ENCODE measurements at regions not wholly inside any gene's neighbourhood (a gene's known extent, or its start where the extent isn't known, plus 50 kb on each side); places are given as distances from the start of the nearest gene placed in this dataset.
A peak's percentile ranks its signal among the peaks of the same experiment; 100 is the strongest.

DNA sequence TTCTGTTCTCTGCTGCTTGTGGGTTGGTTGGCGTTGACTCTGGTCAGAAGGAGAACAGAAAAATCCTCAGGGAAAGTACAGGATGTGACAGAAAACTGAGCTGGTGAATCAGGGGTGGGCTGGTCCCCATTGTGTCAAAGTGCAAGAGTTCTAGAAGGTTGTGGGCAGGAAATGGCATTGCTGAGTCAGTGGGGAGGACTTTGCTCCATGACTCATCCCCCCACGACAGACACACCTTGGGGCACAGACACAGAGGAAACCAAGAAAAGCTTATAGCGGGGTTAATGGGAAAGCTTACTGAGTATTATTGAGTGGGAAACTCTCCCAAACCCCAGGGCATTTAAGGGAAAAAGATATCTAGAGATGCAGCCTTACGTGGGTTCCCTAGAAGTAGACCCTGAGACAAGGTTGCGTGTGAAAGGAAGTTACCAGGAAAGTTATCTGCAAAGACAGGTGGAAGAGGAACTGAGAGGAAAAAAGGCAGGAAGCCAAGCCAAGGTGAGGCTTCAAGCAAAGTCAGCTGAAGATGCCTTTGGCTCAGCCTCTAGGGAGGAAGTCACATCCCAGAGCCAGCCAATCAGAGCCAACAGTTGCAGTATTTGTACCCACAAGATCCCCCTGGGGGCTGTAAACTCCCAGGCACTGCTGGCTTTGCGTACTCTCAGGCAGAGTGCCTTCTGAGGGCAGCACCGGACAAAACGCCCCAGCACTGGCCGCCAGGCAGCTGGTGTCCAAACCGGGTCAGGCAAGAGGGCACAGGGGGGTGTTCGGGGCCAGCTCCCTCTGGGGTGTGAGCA, 86.4 kb downstream of the FOXL1 start:
- peak; percentile 79 for DNase-seq

DNA sequence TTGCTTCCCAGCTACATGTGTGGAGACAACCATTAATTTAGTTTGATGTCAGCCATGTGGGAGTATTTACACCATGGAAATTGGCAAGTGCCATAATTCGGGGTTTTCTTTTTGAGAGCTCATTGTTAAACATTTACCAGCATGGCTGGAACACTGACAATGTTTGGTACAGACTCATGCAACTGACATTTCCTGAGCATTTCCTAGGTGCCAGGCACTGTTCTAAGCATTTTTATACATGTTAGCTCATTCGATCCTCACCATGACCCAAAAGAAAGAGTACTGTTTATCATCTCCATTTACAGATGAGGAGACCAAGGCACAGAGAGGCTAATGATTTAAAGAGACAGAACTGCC, 86.9 kb downstream of the FOXL1 start:
- DNase-seq = no peak

DNA sequence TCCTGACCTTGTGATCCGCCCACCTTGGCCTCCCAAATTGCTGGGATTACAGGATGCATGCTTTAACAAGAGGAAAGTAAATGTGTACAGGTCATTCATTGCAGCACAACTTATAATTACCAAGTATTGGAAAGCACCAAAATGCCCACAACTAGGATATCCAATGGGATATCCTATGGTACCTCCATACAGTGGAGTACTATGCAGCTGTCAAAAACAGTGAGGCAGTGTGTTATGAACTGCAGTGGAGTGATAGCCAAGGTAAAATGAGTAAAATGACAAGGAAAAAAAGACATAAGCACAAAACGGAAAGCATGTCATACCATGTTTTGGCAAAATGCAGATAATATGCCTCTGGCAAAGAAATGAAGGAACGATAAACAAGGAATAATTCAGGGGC, 87.6 kb downstream of the FOXL1 start:
- no peak for DNase-seq

DNA sequence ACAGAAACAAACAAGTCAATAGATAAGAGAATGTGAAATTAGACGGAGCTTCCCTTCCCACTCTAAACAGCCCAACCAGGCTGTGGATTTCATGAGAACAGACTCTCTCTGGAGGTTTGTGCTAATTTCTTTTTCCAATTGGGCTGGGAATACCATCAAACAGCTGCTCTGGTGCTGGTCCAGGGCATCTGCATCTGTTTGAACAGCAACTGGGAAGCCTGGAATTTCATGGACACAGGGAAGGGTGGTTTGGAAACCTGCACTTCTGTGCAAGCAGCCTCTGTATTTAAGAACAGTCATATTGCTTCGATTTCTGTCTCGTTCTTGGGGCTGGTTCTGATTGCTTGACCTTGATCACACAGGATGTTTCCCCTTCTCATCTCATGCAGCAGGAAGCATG, 88.7 kb downstream of the FOXL1 start:
- no peak for DNase-seq

DNA sequence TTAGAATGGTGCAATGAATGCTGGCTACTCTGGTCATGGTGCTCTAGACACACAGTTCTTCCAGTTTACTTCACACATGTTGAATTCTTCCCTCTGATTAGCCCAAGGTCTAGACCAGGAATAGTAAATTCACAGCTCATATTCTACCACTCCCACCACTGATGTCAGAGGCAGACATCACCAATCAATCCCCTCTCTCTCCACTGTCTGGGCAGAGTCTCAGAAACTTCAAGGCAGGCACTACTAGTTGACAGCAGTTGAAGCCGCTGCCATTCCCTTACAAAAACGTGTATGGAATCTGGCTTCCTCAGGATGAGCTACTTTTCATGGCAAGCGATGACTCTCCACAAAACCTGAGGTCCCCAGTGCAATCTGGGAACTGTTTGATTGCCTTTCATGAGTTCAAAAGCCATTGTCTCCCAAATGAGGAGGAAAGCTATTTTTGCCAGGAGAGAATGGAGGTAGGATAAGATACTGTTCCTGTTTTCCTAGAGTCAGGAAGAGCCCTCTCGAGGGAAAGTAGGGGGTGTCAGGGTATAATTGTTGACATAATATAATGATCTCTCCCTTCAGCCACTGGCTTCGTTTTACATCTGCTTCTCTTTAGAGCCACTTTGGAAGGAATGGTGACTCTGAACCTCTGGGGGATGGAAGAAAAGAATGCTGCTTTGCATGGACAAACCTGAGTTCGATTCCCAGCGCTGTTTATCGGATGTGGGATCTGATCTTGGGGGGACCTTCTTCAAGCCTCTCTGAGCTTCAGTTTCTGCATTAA, 90.0 kb downstream of the FOXL1 start:
- no peak for DNase-seq

DNA sequence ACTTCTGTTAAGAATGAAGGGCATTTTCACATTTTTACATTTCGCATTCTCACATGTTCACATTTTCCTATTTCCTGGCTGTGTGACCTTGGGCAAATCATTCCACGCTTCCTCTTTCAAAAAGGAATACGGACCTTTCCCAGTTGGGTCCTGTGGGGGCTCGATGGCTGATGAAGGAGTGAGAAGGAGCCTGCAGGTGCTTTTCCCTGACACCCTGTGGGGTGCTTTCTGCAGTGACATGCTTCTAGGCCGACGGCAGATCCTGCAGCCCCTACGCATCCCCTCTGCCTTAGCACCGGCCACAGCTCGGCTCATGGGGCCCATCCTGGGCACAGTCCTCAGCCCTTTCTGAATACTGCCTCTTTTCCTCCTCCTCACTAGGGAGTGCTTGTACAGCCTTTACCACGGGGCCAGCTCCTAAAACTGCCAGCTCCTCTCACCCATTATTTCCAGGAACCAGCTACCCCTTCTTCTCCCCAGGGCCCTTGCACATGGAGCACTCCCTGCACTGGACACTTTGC, 91.0 kb downstream of the FOXL1 start:
- no peak for DNase-seq

DNA sequence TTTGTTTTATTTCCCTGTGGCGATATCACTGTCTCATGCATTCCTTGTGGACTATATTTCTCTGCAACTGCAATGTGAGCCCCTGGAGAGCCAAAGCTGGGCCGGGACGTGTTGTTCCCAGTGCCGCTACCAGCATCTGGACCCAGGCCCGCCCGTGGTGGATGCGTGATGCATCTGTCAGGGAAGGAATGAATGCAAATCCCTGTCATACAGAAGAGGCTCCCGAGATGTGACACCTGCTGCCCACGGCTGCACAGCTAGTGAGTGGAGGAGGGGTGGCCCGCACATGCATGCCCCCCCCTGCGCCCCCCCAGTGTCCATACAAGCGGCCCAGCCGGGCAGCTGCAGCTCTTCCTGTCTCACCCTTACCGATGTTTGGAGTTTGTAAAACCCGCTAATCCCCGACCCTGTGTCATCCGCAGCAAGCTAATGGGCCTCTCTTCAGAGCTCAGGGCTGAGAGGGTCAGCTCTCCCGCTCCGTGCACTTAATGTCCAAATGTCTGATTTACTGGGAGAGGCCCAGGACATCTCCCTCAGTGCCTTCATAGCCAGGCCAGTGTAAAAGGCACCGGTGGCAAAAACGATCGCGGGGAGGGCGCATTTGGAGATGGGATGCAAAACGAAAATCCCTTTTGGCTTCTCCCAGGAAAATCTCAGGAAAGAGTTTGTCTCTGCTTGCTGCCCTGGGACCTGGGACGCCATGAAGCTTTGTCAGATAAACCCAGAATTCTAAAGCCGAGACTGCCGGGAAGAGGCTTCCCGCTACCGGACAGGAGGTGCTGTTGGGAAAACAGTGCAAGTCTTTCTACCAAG, 91.8 kb downstream of the FOXL1 start:
- DNase-seq = no peak

DNA sequence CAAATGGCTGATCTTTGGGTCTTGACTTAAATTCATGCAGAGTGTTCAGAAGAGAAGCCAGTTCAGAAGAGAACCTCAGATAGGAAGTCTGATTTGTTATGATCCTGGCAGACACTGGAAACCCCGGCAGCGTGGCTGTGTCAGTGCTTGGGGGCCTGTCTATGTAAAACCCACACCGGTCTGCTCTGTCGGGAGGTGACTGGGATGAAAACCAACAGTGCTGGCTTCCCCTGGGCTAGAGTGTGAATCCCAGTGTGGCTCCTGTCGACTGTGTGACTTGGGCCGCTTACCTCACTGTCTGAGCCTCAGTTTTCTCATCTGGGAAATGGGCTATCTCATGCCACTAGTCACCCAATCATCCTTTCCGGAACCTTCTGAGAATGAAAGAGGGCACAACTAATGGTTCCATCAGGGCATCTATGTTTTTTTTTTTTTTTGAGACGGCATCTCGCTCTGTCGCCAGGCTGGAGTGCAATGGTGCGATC, 92.4 kb downstream of the FOXL1 start:
- no peak for DNase-seq

DNA sequence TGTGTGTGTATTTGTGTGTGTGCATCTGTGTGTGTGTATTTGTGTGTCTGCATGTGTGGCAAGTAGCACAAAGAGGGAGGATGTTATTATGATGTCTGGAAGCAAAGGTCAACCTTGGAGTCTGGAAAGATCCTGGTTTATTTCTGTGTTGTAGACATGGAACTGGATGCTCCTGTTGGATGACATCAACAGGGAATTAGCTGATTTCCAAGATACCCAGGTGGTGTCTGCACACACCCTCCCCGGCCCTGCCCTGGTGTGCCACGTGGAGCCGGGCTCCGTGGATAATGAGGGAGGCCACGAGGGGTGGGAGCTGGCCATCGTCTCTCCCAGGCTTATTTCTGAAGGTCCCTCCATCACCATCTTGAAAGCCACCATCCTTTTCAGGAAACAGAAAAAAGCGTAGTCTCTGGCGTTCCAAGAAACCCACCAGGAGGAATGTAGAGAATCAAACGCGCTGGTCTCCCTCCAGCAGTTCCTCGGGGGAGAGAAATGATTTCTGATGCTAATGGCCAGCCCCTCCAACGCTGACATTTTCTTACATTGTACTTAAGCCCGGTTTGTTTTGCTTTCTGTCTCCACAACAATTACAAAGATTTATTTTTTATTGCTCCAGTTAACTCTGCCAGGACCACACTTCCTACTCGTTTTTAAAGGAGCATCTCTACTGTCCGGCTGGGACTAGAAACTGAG, 93.3 kb downstream of the FOXL1 start:
- no peak for DNase-seq

DNA sequence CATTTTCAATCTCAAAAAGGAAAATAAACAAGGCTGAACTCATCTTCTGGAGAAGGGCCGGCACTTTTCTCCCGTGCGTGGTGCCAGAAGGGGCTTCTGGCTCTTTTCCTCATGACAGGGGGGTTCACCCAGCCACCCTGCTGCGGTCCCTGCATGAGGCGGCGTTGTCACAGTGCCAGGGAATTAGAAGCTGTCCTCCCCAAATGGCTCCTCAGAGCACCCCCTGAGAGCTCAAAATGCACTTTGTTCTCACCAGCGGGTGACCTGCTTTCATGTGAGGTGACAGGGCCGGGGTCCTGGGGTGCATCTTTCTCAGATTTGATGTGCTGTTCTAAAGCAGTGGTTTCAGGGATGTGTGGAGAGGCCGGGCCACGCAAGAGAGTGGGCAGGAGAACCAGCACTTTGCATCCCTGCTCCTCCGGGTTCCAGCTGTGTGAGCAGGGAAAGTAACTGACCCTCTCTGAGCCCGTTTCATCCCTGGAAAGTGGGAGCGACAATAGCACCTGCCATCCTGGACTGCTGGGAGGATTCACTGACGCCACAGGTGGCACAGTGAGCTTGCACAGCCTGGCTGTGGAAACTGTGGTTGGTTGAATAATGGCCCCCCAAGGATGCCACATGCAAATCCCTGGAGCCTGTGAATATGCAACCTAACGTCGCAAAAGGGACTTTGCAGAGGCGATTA, 94.0 kb downstream of the FOXL1 start:
- DNase-seq = no peak

DNA sequence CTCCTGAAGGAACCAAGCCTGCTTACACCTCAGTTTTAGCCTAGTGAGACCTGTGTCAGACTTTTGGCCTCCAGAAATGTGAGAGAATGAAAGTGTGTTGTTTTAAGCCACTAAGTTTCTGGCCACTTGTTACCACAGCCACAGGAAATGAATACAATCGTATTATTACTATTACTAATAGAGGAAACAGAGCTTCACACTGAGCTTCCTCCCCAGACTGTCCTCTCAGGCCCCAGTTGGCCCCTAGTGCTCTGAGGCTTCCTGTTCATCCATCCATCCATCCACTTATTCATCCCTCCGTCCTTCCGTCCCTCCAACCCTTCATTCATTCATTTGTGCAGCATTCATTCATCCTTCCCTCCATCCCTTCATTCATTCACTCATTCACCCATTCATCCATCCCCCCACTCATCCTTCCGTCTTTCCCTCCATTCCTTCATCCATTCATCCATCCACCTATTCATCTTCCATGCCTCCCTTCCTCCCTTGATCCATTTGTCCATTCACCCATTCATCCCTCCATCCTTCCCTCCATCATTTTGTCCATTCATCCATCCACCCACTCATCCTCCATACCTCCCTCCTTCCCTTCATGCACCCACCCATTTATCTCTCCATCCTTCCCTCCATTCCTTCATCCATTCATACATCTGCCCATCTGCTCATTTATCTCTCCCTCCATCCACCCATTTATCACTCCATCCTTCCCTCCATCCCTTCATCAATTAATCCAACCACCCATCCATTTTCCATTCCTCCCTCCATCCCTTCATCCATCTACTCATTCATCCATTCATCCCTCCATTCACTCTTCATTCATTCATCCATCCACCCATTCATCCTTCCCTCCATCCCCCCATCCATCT, 95.0 kb downstream of the FOXL1 start:
- DNase-seq = no peak

DNA sequence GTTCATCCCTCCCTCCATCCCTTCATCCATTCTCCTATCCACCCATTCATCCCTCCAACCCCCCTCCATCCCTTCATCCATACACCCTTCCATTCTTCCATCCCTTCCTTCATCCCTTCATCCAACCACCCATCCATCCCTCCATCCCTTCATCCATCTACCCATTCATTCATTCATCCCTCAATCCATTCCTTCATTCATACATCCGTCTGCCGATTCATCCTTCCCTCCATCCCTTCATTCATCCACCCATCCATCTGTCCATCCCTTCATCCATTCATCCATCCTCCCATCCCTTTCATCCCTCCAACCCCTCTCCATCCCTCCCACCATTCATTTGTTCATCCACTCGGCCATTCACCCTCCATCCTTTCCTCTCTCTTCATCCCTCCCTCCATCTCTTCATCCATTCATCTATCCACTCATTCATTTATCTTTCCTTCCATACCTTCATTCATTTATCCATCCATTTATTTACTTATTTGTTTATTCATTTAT, 95.7 kb downstream of the FOXL1 start:
- no peak for DNase-seq

DNA sequence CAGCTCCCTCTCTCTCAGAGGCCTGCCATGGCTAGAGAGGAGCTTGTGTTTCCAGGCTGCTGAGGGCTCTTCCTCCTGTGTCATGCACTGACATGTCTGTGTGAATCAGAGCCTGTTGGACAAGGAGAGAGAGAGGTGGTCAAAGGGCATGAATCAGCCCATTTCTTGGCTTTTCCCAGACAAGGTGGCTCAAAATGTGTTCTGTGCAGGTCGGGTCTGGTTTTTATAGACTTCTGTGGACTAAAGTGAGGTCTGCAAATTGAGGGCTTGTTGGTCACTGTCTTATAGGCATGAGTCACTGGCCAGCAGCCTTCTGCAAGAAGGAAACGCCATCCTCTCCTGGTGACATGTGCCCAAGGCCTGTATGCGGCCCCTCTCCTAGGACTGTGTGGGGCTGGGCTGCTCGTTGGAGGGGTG, 97.9 kb downstream of the FOXL1 start:
- DNase-seq = peak; percentile 25

DNA sequence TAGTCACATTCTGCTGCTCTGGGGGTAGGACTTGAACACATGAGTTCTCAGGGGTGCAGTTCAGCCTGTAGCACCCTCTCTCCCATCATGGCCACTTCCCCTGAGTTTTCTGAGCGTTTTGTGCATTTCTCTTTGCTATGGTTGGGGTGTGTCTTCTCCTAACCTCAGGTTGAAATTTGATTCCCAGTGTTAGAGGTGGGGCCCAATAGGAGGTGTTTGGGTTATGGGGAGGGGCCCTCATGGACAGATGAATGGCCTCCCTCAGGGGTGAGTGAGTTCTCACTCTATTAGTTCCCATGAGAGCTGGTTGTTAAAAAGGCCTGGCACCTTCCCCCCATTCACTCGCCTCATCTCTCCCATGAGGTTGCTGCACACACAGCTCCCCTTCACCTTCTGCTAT, 101.1 kb downstream of the FOXL1 start:
- DNase-seq = no peak

DNA sequence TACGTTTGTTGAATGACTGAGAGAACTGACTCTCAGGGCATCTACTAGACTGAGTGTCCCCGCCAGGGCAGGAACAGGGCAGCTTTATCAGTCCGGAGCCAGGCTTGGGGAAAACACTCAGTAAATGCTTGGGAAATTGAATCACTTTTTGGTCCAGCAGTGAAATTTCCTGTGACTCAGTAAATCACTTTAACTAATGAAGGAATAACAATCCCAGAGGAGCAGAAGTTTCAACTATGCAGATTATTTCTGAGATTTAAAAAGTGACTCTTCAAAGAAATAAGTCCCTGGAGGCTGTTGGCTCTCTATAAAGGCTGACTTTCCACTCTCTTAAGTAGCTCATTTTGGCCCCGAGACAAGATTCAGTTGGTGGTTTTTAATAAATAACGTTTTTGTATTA, 101.8 kb downstream of the FOXL1 start:
- DNase-seq = peak; percentile 54

DNA sequence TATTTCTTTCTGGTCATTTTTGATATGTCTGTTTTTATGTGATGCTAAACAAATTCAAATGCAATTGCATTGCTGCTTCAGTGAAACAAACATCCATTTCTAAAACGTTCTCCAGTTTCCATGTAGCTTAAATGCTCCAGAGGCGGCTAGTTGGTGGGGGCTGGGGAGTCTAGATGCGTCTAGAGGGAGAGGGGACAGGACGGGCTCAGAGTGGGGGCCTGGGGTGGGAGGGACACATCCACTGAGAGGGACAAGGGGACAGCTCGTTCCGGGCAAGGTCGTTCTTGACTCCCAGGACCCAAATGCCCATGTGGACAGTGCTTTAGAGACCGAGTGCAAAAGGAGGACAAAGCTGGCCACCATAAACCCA, 102.3 kb downstream of the FOXL1 start:
- no peak for DNase-seq

DNA sequence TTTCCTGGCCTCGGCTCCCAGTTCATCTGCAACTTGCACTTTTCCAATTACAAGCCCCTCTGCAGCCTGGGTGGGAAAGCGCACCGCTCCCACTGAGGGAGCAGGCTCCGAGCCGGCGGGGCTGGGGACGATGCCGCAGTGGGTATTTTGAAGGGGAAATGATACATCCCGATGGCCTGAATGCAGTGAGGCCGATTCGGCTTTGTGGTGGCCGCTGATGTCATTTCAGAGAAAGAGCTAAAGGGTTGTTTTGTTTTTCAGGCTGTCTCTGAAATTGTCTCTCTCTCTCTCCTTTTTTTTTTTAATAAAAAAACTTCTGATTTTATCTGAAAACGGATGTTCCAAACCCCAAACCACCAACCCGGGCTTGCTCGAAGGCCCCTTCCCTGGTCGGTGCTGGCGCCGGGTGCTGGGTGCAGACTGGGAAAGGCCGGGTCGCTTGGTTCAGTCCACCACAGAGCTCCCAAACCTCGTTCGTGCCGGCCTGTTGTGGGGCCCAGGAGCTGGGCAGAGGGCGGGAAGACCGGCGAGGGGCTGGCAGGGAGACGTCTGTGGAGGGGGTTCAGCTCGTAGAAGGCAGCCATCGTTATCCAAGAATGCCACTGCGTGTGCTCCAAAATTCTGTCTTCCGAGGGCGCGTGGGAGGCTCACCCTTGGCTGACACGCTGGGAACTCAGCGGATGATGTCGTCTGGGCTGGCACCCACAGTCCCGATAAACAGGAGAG, 102.8 kb downstream of the FOXL1 start:
- no peak for DNase-seq

DNA sequence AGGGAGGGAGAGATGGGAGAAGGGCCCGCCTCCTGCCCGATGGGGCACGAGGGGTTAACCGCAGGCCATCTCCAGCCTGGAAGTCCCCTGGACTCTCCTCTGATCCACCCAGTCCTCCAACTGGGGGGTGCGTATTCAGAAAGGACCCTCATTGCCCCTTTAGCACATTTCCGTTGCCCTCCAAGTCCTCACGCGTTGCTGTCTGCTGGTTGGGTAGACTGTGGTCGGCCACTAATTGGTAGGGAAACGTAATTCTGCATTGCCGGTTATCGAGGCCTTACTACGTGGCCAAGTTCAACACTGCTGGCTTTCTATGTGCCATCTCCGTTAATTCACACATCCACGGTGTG, 103.4 kb downstream of the FOXL1 start:
- no peak for DNase-seq

DNA sequence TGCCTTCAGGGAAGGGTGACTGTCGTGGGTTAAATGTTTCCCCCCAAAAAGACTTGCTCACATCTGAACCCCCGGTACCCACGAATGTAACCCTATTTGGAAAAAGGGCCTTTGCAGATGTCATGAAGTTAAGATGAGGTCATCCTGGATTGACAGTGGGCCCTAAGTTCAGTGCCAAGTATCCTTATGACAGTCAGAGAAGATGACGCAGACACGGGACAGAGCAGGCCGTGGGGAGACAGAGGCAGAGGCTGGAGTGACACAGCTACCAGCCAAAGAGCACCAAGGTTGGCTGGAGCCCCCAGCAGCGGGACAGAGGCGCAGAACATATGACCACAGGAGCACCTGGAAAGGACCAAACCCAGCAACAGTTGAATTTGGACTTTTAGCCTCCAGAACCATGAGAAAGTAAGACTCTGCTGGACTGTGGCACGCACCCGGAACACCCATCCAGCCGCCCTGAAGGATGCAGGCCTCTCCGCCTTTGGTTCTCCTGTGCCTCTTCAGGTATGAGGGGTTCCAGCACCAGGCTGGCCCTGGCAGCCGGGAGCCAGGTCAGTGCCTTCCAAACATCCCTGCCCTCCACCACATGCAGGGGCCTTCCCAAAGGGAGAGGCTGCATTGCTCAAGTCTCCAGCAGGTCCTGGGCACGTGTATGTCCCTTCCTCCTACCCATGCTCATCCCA, 104.0 kb downstream of the FOXL1 start:
- no peak for DNase-seq

Measured in amniotic stem cell (primary cell).